NCI-H2171 (cell line): ENCODE measurements at regions not wholly inside any gene's neighbourhood (a gene's known extent, or its start where the extent isn't known, plus 50 kb on each side); places are given as distances from the start of the nearest gene placed in this dataset.
"Not testable (repeated sequence)": the region's sequence is repeated elsewhere in the genome, so short reads cannot be mapped to it uniquely, and the experiment has no call there.

Experiments used
- DNase-seq: peaks from one replicate; lab custom pipeline; 2025; lab: John Stamatoyannopoulos, UW

- DNase-seq, result no peak
Measured at GRCh38 chr12:89880690-89881350, 172.2 kb upstream of the ATP2B1 start.

- DNase-seq, result no peak
Measured at GRCh38 chr12:89879766-89880165, 171.1 kb upstream of the ATP2B1 start.

DNA sequence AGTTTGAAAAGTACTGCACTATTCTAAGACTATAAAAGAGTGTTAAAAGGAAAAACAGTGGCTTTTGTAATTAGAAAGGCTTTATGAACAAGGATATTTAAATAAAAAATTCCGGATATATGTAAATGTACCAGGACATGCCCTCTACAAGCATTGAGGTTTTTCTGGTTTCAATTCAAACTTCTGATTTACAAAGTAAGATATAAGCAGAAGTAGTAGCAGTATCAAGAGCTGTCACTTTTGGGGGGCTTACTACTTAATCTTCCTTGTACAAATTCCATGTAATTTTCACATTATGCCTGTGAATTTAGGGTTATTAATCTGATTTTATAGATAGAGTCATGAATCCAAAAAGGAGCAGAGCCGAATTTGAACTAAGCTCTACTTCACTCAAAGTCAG is 170.3 kb upstream of the ATP2B1 start:
- no peak for DNase-seq

- DNase-seq, result no peak
Measured at GRCh38 chr12:89878327-89878726, 169.7 kb upstream of the ATP2B1 start.

- no peak for DNase-seq
Measured at GRCh38 chr12:89877671-89878070, 169.0 kb upstream of the ATP2B1 start.

- DNase-seq, result no peak
Measured at GRCh38 chr12:89877136-89877535, 168.5 kb upstream of the ATP2B1 start.

- no peak for DNase-seq
Measured at GRCh38 chr12:89875809-89876208, 167.2 kb upstream of the ATP2B1 start.

GRCh38 chr12:89875225-89875624 is 166.6 kb upstream of the ATP2B1 start:
- no peak for DNase-seq

DNA sequence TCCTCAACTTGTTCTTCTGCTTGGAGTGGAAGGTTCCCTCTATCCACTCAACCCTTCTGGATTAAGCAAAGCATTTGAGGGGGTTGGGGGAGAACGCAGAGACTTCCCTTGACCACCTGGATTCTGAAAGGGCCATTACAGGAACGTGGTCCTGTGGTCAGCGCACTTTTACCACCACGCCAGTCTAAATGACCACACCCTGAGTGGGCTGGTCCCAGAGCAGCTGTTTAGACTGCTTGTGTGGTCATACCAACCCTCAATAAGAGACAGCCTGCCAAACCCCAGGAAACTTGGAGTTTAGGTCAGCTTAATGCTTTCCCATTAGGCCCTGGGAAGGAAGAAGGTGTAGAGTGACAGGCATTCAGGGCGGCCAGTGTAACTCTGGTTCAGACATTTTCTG is 165.5 kb upstream of the ATP2B1 start:
- DNase-seq, result no peak

GRCh38 chr12:89873745-89874144 is 165.1 kb upstream of the ATP2B1 start:
- no peak for DNase-seq

- no peak for DNase-seq
Measured at GRCh38 chr12:89872922-89873630, 164.4 kb upstream of the ATP2B1 start.

DNA sequence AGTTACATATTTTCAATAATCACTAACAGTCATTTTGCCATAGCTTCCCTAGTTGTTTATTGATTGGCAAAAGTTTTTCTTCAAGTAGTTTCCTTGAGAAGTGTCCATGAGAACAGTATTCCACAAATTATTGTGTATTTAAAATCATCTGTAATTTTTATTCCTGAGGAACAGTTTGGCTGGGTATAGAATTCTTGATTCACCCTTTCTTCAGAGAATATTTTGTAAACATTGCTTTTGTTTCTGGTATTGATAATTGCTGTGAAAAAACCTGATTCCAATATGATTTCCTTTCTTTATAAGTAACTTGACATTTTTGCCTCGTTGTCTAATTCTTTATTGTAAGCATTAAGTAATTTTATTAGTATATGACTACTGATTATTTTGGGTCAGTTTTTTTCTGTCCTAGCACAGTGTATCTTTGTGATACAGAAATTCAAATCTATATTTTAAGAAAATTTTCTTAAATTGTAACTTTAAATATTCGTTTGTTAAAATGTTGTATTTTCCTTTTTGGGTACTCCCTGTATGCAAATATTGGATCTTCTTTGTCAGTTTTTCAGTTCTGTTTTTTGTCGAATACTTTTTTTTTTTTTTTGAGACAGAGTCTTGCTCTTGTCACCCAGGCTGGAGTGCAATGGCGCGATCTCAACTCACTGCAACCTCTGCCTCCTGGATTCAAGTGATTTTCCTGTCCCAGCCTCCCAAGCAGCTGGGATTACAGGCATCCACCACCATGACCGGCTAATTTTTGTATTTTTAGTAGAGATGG is 162.0 kb upstream of the ATP2B1 start:
- DNase-seq, result no peak

- not testable (repeated sequence) for DNase-seq
Measured at GRCh38 chr12:89867611-89868010, 159.0 kb upstream of the ATP2B1 start.

DNA sequence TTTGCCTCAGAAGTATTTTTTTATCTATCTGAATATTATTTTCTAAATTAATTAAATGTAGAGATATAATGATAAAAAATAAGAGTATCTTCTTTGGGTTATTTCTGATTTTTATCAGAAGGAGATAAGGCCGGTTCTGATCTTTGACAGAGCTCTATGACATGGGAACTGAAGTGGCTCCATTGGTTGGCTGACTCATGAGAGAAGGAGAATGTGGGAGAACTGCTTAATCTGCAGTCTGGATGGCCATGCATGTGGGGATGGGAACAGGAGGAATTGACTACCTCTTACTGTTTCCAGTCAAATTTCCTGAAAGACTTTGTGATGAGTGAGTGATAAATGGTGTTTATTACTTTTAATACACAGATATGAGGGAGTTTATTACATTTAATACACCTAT is 155.8 kb upstream of the ATP2B1 start:
- DNase-seq, result no peak

- DNase-seq, result no peak
Measured at GRCh38 chr12:89863968-89864367, 155.3 kb upstream of the ATP2B1 start.

GRCh38 chr12:89863493-89863938 is 154.9 kb upstream of the ATP2B1 start:
- no peak for DNase-seq

GRCh38 chr12:89862511-89863445 is 154.1 kb upstream of the ATP2B1 start:
- DNase-seq, result no peak

DNA sequence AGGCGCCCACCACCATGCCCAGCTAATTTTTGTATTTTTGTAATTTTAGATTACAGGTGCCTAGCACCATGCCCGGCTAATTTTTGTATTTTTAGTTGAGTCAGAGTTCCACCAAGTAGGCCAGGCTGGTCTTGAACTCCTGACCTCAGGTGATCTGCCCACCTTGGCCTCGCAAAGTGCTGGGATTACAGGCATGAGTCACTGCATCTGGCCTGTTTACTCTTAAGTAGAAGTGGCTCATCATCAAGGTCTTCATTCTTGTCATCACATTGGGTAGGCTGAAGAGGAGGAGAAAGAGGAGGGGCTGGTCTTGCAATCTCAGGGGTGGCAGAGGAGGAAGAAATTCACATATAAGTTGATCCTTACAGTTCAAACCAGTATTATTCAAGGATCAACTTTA is 152.4 kb upstream of the ATP2B1 start:
- DNase-seq, result no peak

GRCh38 chr12:89859508-89860220 is 151.0 kb upstream of the ATP2B1 start:
- DNase-seq, result no peak

DNA sequence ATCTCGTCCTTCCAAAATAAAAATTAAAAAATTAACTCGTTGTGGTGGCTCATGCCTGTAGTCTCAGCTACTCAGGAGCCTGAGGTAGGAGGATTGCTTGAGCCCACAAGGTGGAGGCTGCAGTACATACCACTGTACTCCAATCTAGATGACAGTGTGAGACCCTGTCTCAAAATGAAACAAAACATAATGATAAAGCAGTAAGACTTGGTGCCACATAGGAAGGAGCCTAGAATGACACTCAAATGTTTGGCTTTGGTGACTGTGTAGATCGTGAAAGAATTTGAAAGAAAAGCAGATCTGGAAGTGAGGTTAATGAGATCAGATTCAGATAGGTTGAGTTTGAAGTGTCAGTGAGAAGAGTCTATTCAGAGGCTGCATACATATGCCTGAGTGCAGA is 150.1 kb upstream of the ATP2B1 start:
- no peak for DNase-seq

- DNase-seq, result no peak
Measured at GRCh38 chr12:89857652-89858274, 149.1 kb upstream of the ATP2B1 start.
